Coronary artery (tissue), 2 donors: ENCODE measurements at regions not wholly inside any gene's neighbourhood (a gene's known extent, or its start where the extent isn't known, plus 50 kb on each side); places are given as distances from the start of the nearest gene placed in this dataset.

Experiments used
- DNase-seq: peaks from one replicate; pipeline ENCODE4 v3.0.0-alpha.2; 2017; ENCODE audit warnings: low spot score
- H3K27ac ChIP-seq, 2 donors: fragments of 200-600 bp; sonication (generic); one replicate each; pipeline ENCODE4 v1.5.1; 2016 to 2019
- H3K4me3 ChIP-seq: fragments of 200-600 bp; sonication (generic); 2 replicates; pipeline ENCODE4 v1.5.1; 2016; ENCODE audit warnings: mild to moderate bottlenecking, moderate library complexity
- CTCF ChIP-seq: fragments of 200-600 bp; sonication (generic); IDR thresholded peaks from one replicate; pipeline ENCODE4 v1.5.1; 2019; ENCODE audit warnings: antibody characterized with exemption

DNA sequence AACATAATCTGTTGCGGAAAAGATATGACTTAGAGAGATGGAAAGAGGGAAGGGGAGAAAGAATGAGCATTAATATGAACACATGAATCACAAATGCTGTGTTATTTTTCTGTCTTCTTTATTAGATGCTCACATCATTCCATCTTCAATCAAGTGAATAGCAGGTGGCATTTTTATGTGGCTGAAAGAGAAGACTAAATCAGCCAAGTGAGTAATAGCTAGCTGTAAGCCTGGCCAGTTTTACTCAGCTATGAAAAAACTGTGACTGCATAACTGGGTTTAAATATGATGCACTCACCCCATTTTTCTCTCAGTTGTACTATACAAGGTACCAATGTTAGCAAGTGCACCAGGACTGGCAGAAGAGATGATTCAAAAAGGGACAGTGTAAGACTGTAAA, 571.1 kb downstream of the JRKL start:
- no peak for DNase-seq
- no peak for TF ChIP-seq CTCF
- Histone ChIP-seq H3K4me3 (no peak overlapping the region), H3K27ac (no peak overlapping the region)

GRCh38 chr11:96961931-96962330, 572.1 kb downstream of the JRKL start:
- TF ChIP-seq CTCF: no peak
- H3K27ac ChIP-seq: no peak overlapping the region
- no peak overlapping the region for H3K4me3 ChIP-seq
- no peak for DNase-seq

DNA sequence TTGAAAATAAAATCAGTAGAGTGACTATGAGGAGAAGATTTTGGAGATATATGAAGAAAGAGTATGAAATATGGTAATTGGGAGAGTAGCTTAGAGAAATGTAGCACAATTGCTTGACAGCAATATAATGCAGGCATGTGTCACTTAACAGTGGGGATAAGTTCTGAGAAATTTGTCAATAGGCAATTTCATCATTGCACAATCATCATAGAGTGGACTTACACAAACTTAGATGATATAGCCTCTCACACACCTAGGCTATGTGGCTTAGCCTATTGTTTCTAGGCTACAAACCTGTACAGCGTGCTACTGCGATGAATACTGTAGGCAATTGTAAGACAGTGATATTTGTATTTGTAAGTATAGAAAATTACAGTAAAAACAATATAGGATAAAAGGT, 573.6 kb downstream of the JRKL start:
- TF ChIP-seq CTCF: no peak
- Histone ChIP-seq H3K27ac (no peak overlapping the region), H3K4me3 (no peak overlapping the region)
- DNase-seq: no peak

- DNase-seq: no peak
- Histone ChIP-seq H3K4me3 (no peak overlapping the region), H3K27ac (no peak overlapping the region)
- TF ChIP-seq CTCF: no peak
Observed at GRCh38 chr11:96964661-96965060, 574.8 kb downstream of the JRKL start.

DNA sequence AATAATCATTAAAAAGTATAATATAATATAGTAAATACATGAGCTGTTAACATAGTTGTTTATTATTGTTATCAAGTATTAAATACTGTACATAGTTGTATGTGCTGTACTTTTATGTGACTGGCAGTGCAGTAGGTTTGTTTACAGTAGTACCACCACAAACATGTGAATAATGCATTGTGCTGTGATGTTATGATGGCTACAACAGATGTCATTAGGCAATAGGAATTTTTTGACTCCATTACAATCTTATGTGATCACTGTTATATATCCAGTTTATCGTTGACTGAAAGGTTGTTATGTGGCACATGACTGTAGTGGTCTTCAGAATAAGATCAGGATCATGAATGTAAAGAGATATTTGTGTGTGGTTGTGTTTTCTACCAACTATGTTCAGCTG, 577.8 kb downstream of the JRKL start:
- DNase-seq: no peak
- H3K27ac ChIP-seq: no peak overlapping the region
- TF ChIP-seq CTCF: no peak
- H3K4me3 ChIP-seq: no peak overlapping the region

GRCh38 chr11:96969251-96969650, 579.4 kb downstream of the JRKL start:
- Histone ChIP-seq H3K27ac (no peak overlapping the region), H3K4me3 (no peak overlapping the region)
- DNase-seq: no peak
- TF ChIP-seq CTCF: no peak

GRCh38 chr11:96978751-96979150, 588.9 kb downstream of the JRKL start:
- Histone ChIP-seq H3K4me3 (no peak overlapping the region), H3K27ac (no peak overlapping the region)
- TF ChIP-seq CTCF: no peak
- DNase-seq: no peak
